GM12878 (cell line): ENCODE measurements at regions not wholly inside any gene's neighbourhood (a gene's known extent, or its start where the extent isn't known, plus 50 kb on each side); places are given as distances from the start of the nearest gene placed in this dataset.

Experiments used
- ATAC-seq: fragments of 200-7000 bp; cut with Tn5 transposase; 3 replicates; pipeline ENCODE4 v1.9.1; 2020; ENCODE audit warnings: mild to moderate bottlenecking, moderate library complexity
- BruUV-seq: library from RNA; stranded (reverse); fragments of 400-500 nt; replicated peaks from 2 replicates; lab custom pipeline; 2021; lab: Mats Ljungman, UMichigan
- CTCF ChIA-PET: fragments of 300-600 bp; sonication (Branson Sonifier 250); formaldehyde crosslinking; extraction: SDS; loops from one replicate; lab custom pipeline; 2021; ENCODE audit warnings: inconsistent platforms; lab: Yijun Ruan, JAX
- POLR2A ChIA-PET: fragments of 350-600 bp; formaldehyde crosslinking; extraction: SDS; loops from one replicate; lab custom pipeline; 2021; ENCODE audit warnings: inconsistent platforms; lab: Charles Lee
- RAD21 ChIA-PET: fragments of 300-600 bp; sonication (Branson Sonifier 250); formaldehyde crosslinking; loops from one replicate; lab custom pipeline; 2023; ENCODE audit warnings: antibody characterized with exemption; ENCODE audit not compliant: unreplicated experiment; lab: Charles Lee
- SMC1A ChIA-PET: fragments of 300-600 bp; sonication (Branson Sonifier 250); formaldehyde crosslinking; loops from one replicate; lab custom pipeline; 2023; ENCODE audit not compliant: unreplicated experiment, uncharacterized antibody; lab: Charles Lee
- DNase-seq: peaks from one replicate; pipeline ENCODE4 v3.0.0-alpha.2; 2011; ENCODE audit warnings: low read depth, low spot score
- FAIRE-seq: peaks from 3 replicates; lab custom pipeline; 2011; peaks lifted over from hg19 to GRCh38; lab: Jason Lieb, UNC
- H2AFZ ChIP-seq: 2 replicates; pipeline ENCODE4 v1.6.0; 2011; ENCODE audit warnings: low read depth, low read length, control low read depth; ENCODE audit not compliant: control insufficient read depth
- H3K27ac ChIP-seq: 2 replicates; pipeline ENCODE4 v1.5.1; 2011; ENCODE audit warnings: control low read depth; ENCODE audit not compliant: control insufficient read depth, insufficient read depth
- H3K27me3 ChIP-seq, 2 experiments: replicated peaks in 1 of 2; 2 replicates each; pipeline versions ENCODE4 v1.6.0 to v1.6.1; 2011; ENCODE audit warnings: low read length in 1 of 2; ENCODE audit not compliant: control insufficient read depth in 2 of 2, insufficient read depth in 2 of 2
- H3K36me3 ChIP-seq, 2 experiments: 2 replicates each; pipeline ENCODE4 v1.5.1; 2011; ENCODE audit warnings: low read length in 1 of 2; ENCODE audit not compliant: control insufficient read depth in 2 of 2, insufficient read depth in 2 of 2
- H3K4me1 ChIP-seq: 2 replicates; pipeline ENCODE4 v1.6.1; 2011; ENCODE audit warnings: mild to moderate bottlenecking, low read length, moderate library complexity, mixed read lengths; ENCODE audit not compliant: control insufficient read depth, insufficient read depth
- H3K4me2 ChIP-seq: 2 replicates; pipeline ENCODE4 v1.6.0; 2011; ENCODE audit warnings: control low read depth; ENCODE audit not compliant: control insufficient read depth, insufficient read depth
- H3K4me3 ChIP-seq: fragments of 200-600 bp; sonication (generic); 2 replicates; pipeline ENCODE4 v1.5.1; 2016
- H3K79me2 ChIP-seq: 2 replicates; pipeline ENCODE4 v1.6.0; 2011; ENCODE audit warnings: low read length; ENCODE audit not compliant: control insufficient read depth, insufficient read depth
- H3K9ac ChIP-seq: 2 replicates; pipeline ENCODE4 v1.8.0; 2011; ENCODE audit warnings: low read length, control low read depth, mixed read lengths; ENCODE audit not compliant: control insufficient read depth, insufficient read depth
- H3K9me3 ChIP-seq: replicated peaks from 3 replicates; pipeline ENCODE4 v1.5.1; 2011; ENCODE audit warnings: mild to moderate bottlenecking, low read length; ENCODE audit not compliant: control insufficient read depth, insufficient read depth
- H4K20me1 ChIP-seq: 2 replicates; pipeline ENCODE4 v1.6.0; 2011; ENCODE audit not compliant: control insufficient read depth, insufficient read depth
- JUNB ChIP-seq: IDR thresholded peaks from 2 replicates; pipeline ENCODE4 v1.6.1; 2016; ENCODE audit warnings: antibody characterized with exemption, mild to moderate bottlenecking
- MYB ChIP-seq: fragments of 150-350 bp; IDR thresholded peaks from 2 replicates; pipeline ENCODE4 v1.6.1; 2014; ENCODE audit warnings: mild to moderate bottlenecking, low read depth, low read length, borderline replicate concordance
- NFYA ChIP-seq: IDR thresholded peaks from 2 replicates; pipeline ENCODE4 v1.6.1; 2011; ENCODE audit warnings: low read depth, mild to moderate bottlenecking, low read length, improper control_type of control experiment, borderline replicate concordance
- NR2C1 ChIP-seq: fragments of 450-650 bp; IDR thresholded peaks from 2 replicates; pipeline ENCODE4 v1.6.1; 2017; ENCODE audit warnings: antibody characterized with exemption, mild to moderate bottlenecking, moderate library complexity
- RFX5 ChIP-seq: IDR thresholded peaks from 2 replicates; pipeline ENCODE4 v1.6.1; 2011; ENCODE audit warnings: low read depth, low read length, improper control_type of control experiment
- SIN3A ChIP-seq: IDR thresholded peaks from 2 replicates; pipeline ENCODE4 v1.6.1; 2012; ENCODE audit warnings: low read depth, low read length, improper control_type of control experiment
- WGBS: methylation state at CpG from one replicate; pipeline ENCODE4 v1.1.6; 2016; ENCODE audit warnings: low lambda C conversion rate; ENCODE audit not compliant: insufficient replicate concordance, insufficient coverage; ENCODE audit errors: missing lambda C conversion rate; 5-methylcytosine and 5-hydroxymethylcytosine counted together
- in situ Hi-C: fragments of 300-500 bp; cut with MboI; formaldehyde crosslinking; loops from 9 replicates; pipeline ENCODE4 v1.14.3; 2018; ENCODE audit warnings: mixed read lengths
- intact Hi-C: fragments of 100-400 bp; cut with micrococcal nuclease; formaldehyde crosslinking; loops from one replicate; pipeline ENCODE4 v1.14.2; 2022; ENCODE audit not compliant: unreplicated experiment
- TF ChIP-seq, protein P1 (sequence below): fragments of 150-350 bp; IDR thresholded peaks from 2 replicates; pipeline ENCODE4 v1.6.1; 2016; ENCODE audit warnings: low read depth, low read length
- TF ChIP-seq, protein P2 (sequence below): fragments of 450-650 bp; formaldehyde crosslinking; IDR thresholded peaks from 2 replicates; pipeline ENCODE4 v1.5.0; 2022; ENCODE audit warnings: mild to moderate bottlenecking, missing genetic modification characterization

DNA sequence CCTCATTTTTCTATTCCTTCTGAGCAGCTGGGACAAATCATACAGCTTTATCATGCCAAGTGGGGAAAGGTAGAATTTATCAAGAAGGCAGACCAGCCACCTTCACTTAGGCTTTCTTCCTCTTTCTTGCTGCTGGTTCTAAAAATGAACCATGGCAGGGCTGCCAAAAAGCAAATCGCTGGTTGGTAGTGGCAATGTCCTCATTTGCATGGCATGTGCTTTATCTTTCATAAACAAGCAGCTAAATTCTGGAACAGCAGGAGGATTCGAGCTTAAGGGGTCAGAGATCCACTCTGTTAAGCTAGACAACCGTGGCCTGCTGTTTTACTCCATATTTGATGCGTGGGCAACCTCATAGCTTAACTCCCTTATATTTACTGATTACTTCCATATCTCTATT, 91.3 kb downstream of the RPE65 start:
- BruUV-seq: no TSS peak
- ATAC-seq: no peak
- CTCF ChIA-PET: interaction anchor here (0.6 to 1.5 kb wide), 5 partner anchors 10 to 242 kb away, joined by 3 to 8 read pairs (median 4); no protein-coding TSS in a partner anchor
- FAIRE-seq: no peak
- Histone ChIP-seq H3K4me3 (no peak overlapping the region), H3K4me2 (no peak overlapping the region), H3K9me3 (no peaks in the 10 kb centered on the region), H2AFZ (no peak overlapping the region), H3K4me1 (no peaks in the 10 kb centered on the region), H3K36me3 (no peaks in the 10 kb centered on the region), H3K9ac (no peak overlapping the region), H3K27me3 (no peaks in the 10 kb centered on the region), H3K79me2 (no peaks in the 10 kb centered on the region), H3K27ac (no peak overlapping the region), H4K20me1 (no peaks in the 10 kb centered on the region)
- SMC1A ChIA-PET: no interaction called here
- RAD21 ChIA-PET: no interaction called here
- TF ChIP-seq MYB: no peak
- TF ChIP-seq, protein P1, sequence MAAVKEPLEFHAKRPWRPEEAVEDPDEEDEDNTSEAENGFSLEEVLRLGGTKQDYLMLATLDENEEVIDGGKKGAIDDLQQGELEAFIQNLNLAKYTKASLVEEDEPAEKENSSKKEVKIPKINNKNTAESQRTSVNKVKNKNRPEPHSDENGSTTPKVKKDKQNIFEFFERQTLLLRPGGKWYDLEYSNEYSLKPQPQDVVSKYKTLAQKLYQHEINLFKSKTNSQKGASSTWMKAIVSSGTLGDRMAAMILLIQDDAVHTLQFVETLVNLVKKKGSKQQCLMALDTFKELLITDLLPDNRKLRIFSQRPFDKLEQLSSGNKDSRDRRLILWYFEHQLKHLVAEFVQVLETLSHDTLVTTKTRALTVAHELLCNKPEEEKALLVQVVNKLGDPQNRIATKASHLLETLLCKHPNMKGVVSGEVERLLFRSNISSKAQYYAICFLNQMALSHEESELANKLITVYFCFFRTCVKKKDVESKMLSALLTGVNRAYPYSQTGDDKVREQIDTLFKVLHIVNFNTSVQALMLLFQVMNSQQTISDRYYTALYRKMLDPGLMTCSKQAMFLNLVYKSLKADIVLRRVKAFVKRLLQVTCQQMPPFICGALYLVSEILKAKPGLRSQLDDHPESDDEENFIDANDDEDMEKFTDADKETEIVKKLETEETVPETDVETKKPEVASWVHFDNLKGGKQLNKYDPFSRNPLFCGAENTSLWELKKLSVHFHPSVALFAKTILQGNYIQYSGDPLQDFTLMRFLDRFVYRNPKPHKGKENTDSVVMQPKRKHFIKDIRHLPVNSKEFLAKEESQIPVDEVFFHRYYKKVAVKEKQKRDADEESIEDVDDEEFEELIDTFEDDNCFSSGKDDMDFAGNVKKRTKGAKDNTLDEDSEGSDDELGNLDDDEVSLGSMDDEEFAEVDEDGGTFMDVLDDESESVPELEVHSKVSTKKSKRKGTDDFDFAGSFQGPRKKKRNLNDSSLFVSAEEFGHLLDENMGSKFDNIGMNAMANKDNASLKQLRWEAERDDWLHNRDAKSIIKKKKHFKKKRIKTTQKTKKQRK: no peak
- no peak for TF ChIP-seq NFYA
- TF ChIP-seq, protein P2, sequence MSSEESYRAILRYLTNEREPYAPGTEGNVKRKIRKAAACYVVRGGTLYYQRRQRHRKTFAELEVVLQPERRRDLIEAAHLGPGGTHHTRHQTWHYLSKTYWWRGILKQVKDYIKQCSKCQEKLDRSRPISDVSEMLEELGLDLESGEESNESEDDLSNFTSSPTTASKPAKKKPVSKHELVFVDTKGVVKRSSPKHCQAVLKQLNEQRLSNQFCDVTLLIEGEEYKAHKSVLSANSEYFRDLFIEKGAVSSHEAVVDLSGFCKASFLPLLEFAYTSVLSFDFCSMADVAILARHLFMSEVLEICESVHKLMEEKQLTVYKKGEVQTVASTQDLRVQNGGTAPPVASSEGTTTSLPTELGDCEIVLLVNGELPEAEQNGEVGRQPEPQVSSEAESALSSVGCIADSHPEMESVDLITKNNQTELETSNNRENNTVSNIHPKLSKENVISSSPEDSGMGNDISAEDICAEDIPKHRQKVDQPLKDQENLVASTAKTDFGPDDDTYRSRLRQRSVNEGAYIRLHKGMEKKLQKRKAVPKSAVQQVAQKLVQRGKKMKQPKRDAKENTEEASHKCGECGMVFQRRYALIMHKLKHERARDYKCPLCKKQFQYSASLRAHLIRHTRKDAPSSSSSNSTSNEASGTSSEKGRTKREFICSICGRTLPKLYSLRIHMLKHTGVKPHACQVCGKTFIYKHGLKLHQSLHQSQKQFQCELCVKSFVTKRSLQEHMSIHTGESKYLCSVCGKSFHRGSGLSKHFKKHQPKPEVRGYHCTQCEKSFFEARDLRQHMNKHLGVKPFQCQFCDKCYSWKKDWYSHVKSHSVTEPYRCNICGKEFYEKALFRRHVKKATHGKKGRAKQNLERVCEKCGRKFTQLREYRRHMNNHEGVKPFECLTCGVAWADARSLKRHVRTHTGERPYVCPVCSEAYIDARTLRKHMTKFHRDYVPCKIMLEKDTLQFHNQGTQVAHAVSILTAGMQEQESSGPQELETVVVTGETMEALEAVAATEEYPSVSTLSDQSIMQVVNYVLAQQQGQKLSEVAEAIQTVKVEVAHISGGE (CRISPR knock-in tag): no peak
- TF ChIP-seq JUNB: no peak
- TF ChIP-seq NR2C1: no peak
- no peak for TF ChIP-seq SIN3A
- no peak for TF ChIP-seq RFX5
- POLR2A ChIA-PET: no interaction called here
- WGBS: 0% methylated on average over 4 of the region's 4 CpGs
- in situ Hi-C loops (no loop called here), intact Hi-C loops (no loop called here)
- no peak for DNase-seq
